GM12891 (cell line): ENCODE measurements at regions not wholly inside any gene's neighbourhood (a gene's known extent, or its start where the extent isn't known, plus 50 kb on each side); places are given as distances from the start of the nearest gene placed in this dataset.

Source experiments
- PAX5 ChIP-seq: IDR thresholded peaks from 2 replicates; pipeline ENCODE4 v1.6.1; 2011; ENCODE audit warnings: low read length, moderate library complexity, mild to moderate bottlenecking; ENCODE audit not compliant: insufficient read depth, severe bottlenecking
- POLR2A ChIP-seq: IDR thresholded peaks from 2 replicates; pipeline ENCODE4 v1.6.1; 2011; ENCODE audit warnings: low read depth, low read length, control low read depth
- POLR2AphosphoS5 ChIP-seq: IDR thresholded peaks from 2 replicates; pipeline ENCODE4 v1.6.1; 2011; ENCODE audit warnings: low read depth, low read length, control low read depth
- POU2F2 ChIP-seq: IDR thresholded peaks from 2 replicates; pipeline ENCODE4 v1.6.1; 2011; ENCODE audit warnings: low read depth, mild to moderate bottlenecking, control low read depth, low read length, moderate library complexity
- SPI1 ChIP-seq: IDR thresholded peaks from 2 replicates; pipeline ENCODE4 v1.6.1; 2011; ENCODE audit warnings: low read depth, low read length, control low read depth
- TAF1 ChIP-seq: IDR thresholded peaks from 2 replicates; pipeline ENCODE4 v1.6.1; 2011; ENCODE audit warnings: low read depth, low read length, control low read depth

DNA sequence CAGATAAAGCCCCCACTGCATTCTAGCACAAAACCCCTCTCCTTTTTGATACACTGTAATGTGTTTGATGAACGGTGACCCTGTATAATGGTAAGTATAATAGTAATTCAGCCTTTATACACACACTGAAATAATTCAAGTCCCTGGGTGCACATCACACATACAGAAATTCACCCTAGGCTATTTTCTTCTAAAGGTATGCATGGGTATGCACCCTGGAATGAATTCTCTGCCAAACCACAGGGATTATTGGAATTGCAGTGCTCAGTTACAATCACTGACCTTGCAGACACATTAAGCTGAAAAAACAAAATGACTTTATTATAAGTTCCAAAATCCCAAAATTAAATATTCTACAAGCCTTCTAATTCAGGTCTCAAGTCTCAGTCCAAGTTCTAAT lies 245.9 kb upstream of the FAT3 start:
- TF ChIP-seq POLR2A (no peak), POLR2AphosphoS5 (no peak), SPI1 (no peak), TAF1 (no peak), PAX5 (no peak), POU2F2 (no peak)
